ENCODE measurements at regions not wholly inside any gene's neighbourhood (a gene's known extent, or its start where the extent isn't known, plus 50 kb on each side); places are given as distances from the start of the nearest gene placed in this dataset.

DNA sequence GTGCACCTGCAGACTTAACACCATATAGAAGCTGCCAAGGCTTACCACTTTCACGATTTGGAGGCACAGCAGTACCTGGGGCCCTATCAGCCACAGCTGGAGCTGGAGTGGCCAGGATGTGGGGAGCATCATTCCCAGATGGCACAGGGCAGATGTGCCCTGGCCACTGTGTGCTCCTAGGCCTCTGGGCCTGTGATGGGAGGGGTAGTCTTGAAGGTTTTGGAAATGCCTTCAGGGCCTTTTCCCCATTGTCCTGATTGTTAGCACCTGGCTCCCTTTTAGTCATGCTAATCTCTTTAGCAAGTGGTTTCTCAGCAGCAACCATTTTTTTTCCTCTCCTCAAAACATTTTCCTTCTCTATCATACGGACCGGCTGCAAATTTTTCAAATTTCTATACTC, 490.2 kb downstream of the RAB28 start:
- H4K20me1 ChIP-seq (replicated peaks; ENCODE audit: control insufficient read depth, insufficient read depth, low read length) = no peaks in the 10 kb centered on the region
- BruUV-seq (replicated peaks) = no TSS peak
- POLR2A ChIA-PET = interaction anchor here (0.5 kb wide), 1 partner anchor 11 kb away, joined by 3 read pairs; no protein-coding TSS in a partner anchor
- intact Hi-C loops (cut with micrococcal nuclease) = no loop called here
- no peaks in the 10 kb centered on the region for H3K9me3 ChIP-seq (replicated peaks; ENCODE audit: control insufficient read depth, insufficient read depth, low read depth, low read length)
- H3K9me1 ChIP-seq (ENCODE audit: control insufficient read depth, insufficient read depth, low read length) = no peaks in the 10 kb centered on the region
- TF ChIP-seq, protein P1, sequence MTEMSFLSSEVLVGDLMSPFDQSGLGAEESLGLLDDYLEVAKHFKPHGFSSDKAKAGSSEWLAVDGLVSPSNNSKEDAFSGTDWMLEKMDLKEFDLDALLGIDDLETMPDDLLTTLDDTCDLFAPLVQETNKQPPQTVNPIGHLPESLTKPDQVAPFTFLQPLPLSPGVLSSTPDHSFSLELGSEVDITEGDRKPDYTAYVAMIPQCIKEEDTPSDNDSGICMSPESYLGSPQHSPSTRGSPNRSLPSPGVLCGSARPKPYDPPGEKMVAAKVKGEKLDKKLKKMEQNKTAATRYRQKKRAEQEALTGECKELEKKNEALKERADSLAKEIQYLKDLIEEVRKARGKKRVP (CRISPR knock-in tag; IDR thresholded peaks at IDR 0.05) = no peak
- 0% methylated on average over 3 of the region's 3 CpGs for WGBS (ENCODE audit: insufficient coverage, low coverage, missing lambda C conversion rate)
- H3K4me2 ChIP-seq (ENCODE audit: insufficient read depth, low read length) = no peak overlapping the region
- H3K36me3 ChIP-seq (ENCODE audit: control insufficient read depth, insufficient read depth, low read length) = no peaks in the 10 kb centered on the region
- FAIRE-seq (no peak), ATAC-seq (no peak), DNase-seq (ENCODE audit: extremely low read depth in 1 of 4, low spot score in 3 of 4) (no peak)
- H2AFZ ChIP-seq (ENCODE audit: low read depth, low read length) = no peak overlapping the region
- H3K27ac ChIP-seq (ENCODE audit: extremely low read depth, low read depth, low read length) = no peak overlapping the region
- no peak overlapping the region for H3K4me3 ChIP-seq
- in situ Hi-C loops (cut with MboI) = no loop called here
- H3K27me3 ChIP-seq (ENCODE audit: control insufficient read depth in 2 of 2, insufficient read depth in 2 of 2, low read length in 2 of 2) = no peaks in the 10 kb centered on the region
- H3K4me1 ChIP-seq (replicated peaks in 1 of 2; ENCODE audit: control insufficient read depth in 2 of 2, insufficient read depth in 2 of 2, low read length in 2 of 2) = no peaks in the 10 kb centered on the region
- no peaks in the 10 kb centered on the region for H3K79me2 ChIP-seq (ENCODE audit: control insufficient read depth, insufficient read depth, low read length)
- H3K9ac ChIP-seq (ENCODE audit: insufficient read depth in 1 of 2, low read depth in 2 of 2, low read length in 2 of 2) = no peak overlapping the region
- CTCF ChIA-PET (ENCODE audit: low intra/inter-chr PET ratio) = no interaction called here

DNA sequence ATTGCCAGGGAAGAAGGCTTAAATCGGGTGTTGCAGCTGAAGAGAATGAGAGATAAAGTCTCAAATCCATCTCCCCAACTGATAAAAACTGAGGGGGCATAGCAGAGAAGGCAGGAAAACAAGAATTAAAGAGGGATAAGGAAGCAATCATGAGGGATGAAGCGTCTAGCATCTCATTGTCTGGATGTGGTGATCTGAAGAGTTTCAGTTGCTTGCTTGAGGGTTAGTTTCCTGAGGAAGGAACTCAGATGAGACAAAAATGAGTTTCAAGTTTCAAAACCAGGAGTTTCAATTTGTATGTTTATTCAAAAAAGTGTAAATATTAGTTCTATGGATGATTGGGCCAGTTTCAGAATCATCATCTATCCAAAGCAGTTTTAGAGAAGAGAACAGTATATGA, 496.9 kb downstream of the RAB28 start:
- BruUV-seq (replicated peaks) = no TSS peak
- no peaks in the 10 kb centered on the region for H3K79me2 ChIP-seq (ENCODE audit: control insufficient read depth, insufficient read depth, low read length)
- no peak overlapping the region for H3K9ac ChIP-seq (ENCODE audit: insufficient read depth in 1 of 2, low read depth in 2 of 2, low read length in 2 of 2)
- TF ChIP-seq RB1 (IDR thresholded peaks at IDR 0.05; ENCODE audit: low read depth) = no peak
- TF ChIP-seq SREBF2 (CRISPR knock-in tag; IDR thresholded peaks at IDR 0.05) = no peak
- no peak for TF ChIP-seq ZNF184 (CRISPR knock-in tag; IDR thresholded peaks at IDR 0.05)
- TF ChIP-seq GATAD2A (IDR thresholded peaks at IDR 0.05) = no peak
- TF ChIP-seq MYNN (IDR thresholded peaks at IDR 0.05) = no peak
- TF ChIP-seq MYNN (CRISPR knock-in tag; IDR thresholded peaks at IDR 0.05) = no peak
- no peak for TF ChIP-seq ZC3H4 (CRISPR knock-in tag; IDR thresholded peaks at IDR 0.05; ENCODE audit: borderline replicate concordance)
- no peak for TF ChIP-seq ZNF717 (CRISPR knock-in tag; IDR thresholded peaks at IDR 0.05)
- TF ChIP-seq ZNF121 (CRISPR knock-in tag; conservative IDR thresholded peaks at IDR 0.05) = no peak
- TF ChIP-seq STAG1 (CRISPR knock-in tag; IDR thresholded peaks at IDR 0.05; ENCODE audit: borderline replicate concordance) = no peak
- TF ChIP-seq, protein P2, sequence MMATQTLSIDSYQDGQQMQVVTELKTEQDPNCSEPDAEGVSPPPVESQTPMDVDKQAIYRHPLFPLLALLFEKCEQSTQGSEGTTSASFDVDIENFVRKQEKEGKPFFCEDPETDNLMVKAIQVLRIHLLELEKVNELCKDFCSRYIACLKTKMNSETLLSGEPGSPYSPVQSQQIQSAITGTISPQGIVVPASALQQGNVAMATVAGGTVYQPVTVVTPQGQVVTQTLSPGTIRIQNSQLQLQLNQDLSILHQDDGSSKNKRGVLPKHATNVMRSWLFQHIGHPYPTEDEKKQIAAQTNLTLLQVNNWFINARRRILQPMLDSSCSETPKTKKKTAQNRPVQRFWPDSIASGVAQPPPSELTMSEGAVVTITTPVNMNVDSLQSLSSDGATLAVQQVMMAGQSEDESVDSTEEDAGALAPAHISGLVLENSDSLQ (IDR thresholded peaks at IDR 0.05) = no peak
- TF ChIP-seq GTF2F1 (IDR thresholded peaks at IDR 0.05; ENCODE audit: low read depth, low read length) = no peak
- no peak for TF ChIP-seq TAF7 (tag; IDR thresholded peaks at IDR 0.05)
- no peak for TF ChIP-seq MAZ (CRISPR knock-in tag; conservative IDR thresholded peaks at IDR 0.05 in 1 of 2, IDR thresholded peaks at IDR 0.05 in 1 of 2)
- TF ChIP-seq ILF3 (IDR thresholded peaks at IDR 0.05; ENCODE audit: borderline replicate concordance) = no peak

More for the DNA sequence above, 496.9 kb downstream of the RAB28 start:
- FAIRE-seq (no peak), DNase-seq (ENCODE audit: extremely low read depth in 1 of 4, low spot score in 3 of 4) (no peak), ATAC-seq (no peak)
- no peak overlapping the region for H3K4me3 ChIP-seq
- ChIA-PET POLR2A (no interaction called here), CTCF (ENCODE audit: low intra/inter-chr PET ratio) (no interaction called here)
- intact Hi-C loops (cut with micrococcal nuclease) (no loop called here), in situ Hi-C loops (cut with MboI) (no loop called here)
- no peaks in the 10 kb centered on the region for H3K27me3 ChIP-seq (ENCODE audit: control insufficient read depth in 2 of 2, insufficient read depth in 2 of 2, low read length in 2 of 2)
- no peaks in the 10 kb centered on the region for H4K20me1 ChIP-seq (replicated peaks; ENCODE audit: control insufficient read depth, insufficient read depth, low read length)
- no peak overlapping the region for H3K27ac ChIP-seq (ENCODE audit: extremely low read depth, low read depth, low read length)
- no peaks in the 10 kb centered on the region for H3K36me3 ChIP-seq (ENCODE audit: control insufficient read depth, insufficient read depth, low read length)
- H3K4me2 ChIP-seq (ENCODE audit: insufficient read depth, low read length) = no peak overlapping the region
- H2AFZ ChIP-seq (ENCODE audit: low read depth, low read length) = no peak overlapping the region
- H3K4me1 ChIP-seq (replicated peaks in 1 of 2; ENCODE audit: control insufficient read depth in 2 of 2, insufficient read depth in 2 of 2, low read length in 2 of 2) = no peaks in the 10 kb centered on the region
- no peaks in the 10 kb centered on the region for H3K9me1 ChIP-seq (ENCODE audit: control insufficient read depth, insufficient read depth, low read length)
- H3K9me3 ChIP-seq (replicated peaks; ENCODE audit: control insufficient read depth, insufficient read depth, low read depth, low read length) = no peaks in the 10 kb centered on the region
- 0% methylated on average over 2 of the region's 2 CpGs for WGBS (ENCODE audit: insufficient coverage, low coverage, missing lambda C conversion rate)

Measured in K562 (cell line).